IMR-90 (cell line): ENCODE measurements at regions not wholly inside any gene's neighbourhood (a gene's known extent, or its start where the extent isn't known, plus 50 kb on each side); places are given as distances from the start of the nearest gene placed in this dataset.

Source experiments
- ATAC-seq: fragments of 200-7000 bp; cut with Tn5 transposase; 2 replicates; pipeline ENCODE4 v1.9.1; 2020; ENCODE audit warnings: low read depth, mild to moderate bottlenecking, moderate library complexity
- BruUV-seq: library from RNA; stranded (reverse); fragments of 400-500 nt; replicated peaks from 2 replicates; lab custom pipeline; 2021; lab: Mats Ljungman, UMichigan
- CTCF ChIA-PET: fragments of 300-600 bp; formaldehyde crosslinking; extraction: SDS; loops from one replicate; lab custom pipeline; 2021; ENCODE audit warnings: antibody characterized with exemption; lab: Yijun Ruan, JAX
- POLR2A ChIA-PET: fragments of 300-600 bp; sonication (Branson Sonifier 250); formaldehyde crosslinking; loops from one replicate; lab custom pipeline; 2022; ENCODE audit warnings: antibody characterized with exemption; ENCODE audit not compliant: unreplicated experiment; lab: Charles Lee
- DNase-seq: peaks from one replicate; pipeline ENCODE4 v3.0.0; 2013
- H2AFZ ChIP-seq: replicated peaks from 2 replicates; pipeline ENCODE3; 2013; ENCODE audit warnings: low read length, mild to moderate bottlenecking; ENCODE audit not compliant: poor library complexity
- H2AK5ac ChIP-seq: 2 replicates; pipeline ENCODE4 v1.6.1; 2013; ENCODE audit warnings: low read depth, low read length, inconsistent platforms
- H2AK9ac ChIP-seq: replicated peaks from 2 replicates; pipeline ENCODE3; 2013; ENCODE audit warnings: mild to moderate bottlenecking, low read depth, low read length, moderate library complexity; ENCODE audit not compliant: poor library complexity
- H2BK120ac ChIP-seq: 2 replicates; pipeline ENCODE4 v1.6.1; 2013; ENCODE audit warnings: low read depth, low read length, inconsistent platforms
- H2BK15ac ChIP-seq: 3 replicates; pipeline ENCODE4 v1.6.1; 2013; ENCODE audit warnings: low read depth, low read length, inconsistent platforms
- H2BK20ac ChIP-seq: 2 replicates; pipeline ENCODE4 v1.6.1; 2013; ENCODE audit warnings: low read depth, mild to moderate bottlenecking, inconsistent platforms, low read length, moderate library complexity
- H2BK5ac ChIP-seq: 2 replicates; pipeline ENCODE4 v1.6.1; 2013; ENCODE audit warnings: mild to moderate bottlenecking, low read depth, low read length, inconsistent platforms; ENCODE audit not compliant: poor library complexity, severe bottlenecking
- H3K14ac ChIP-seq: replicated peaks from 2 replicates; pipeline ENCODE4 v1.6.1; 2013; ENCODE audit warnings: low read depth, low read length, inconsistent platforms
- H3K18ac ChIP-seq: 2 replicates; pipeline ENCODE4 v1.6.1; 2013; ENCODE audit warnings: low read depth, low read length, control low read depth
- H3K23ac ChIP-seq: 2 replicates; pipeline ENCODE4 v1.6.1; 2013; ENCODE audit warnings: low read depth, low read length, inconsistent platforms
- H3K27ac ChIP-seq: 2 replicates; pipeline ENCODE4 v1.5.1; 2013; ENCODE audit warnings: mild to moderate bottlenecking, control low read depth, low read length; ENCODE audit not compliant: insufficient read depth
- H3K27me3 ChIP-seq: 2 replicates; pipeline ENCODE4 v1.6.1; 2013; ENCODE audit warnings: low read length; ENCODE audit not compliant: control insufficient read depth, insufficient read depth
- H3K36me3 ChIP-seq: 2 replicates; pipeline ENCODE4 v1.6.1; 2013; ENCODE audit warnings: low read length, mixed read lengths; ENCODE audit not compliant: control insufficient read depth, insufficient read depth
- H3K4ac ChIP-seq: 2 replicates; pipeline ENCODE4 v1.6.1; 2013; ENCODE audit warnings: low read depth, low read length, inconsistent platforms
- H3K4me1 ChIP-seq: 2 replicates; pipeline ENCODE4 v1.6.1; 2013; ENCODE audit warnings: low read length, mixed read lengths; ENCODE audit not compliant: control insufficient read depth, insufficient read depth
- H3K4me2 ChIP-seq: 2 replicates; pipeline ENCODE4 v1.6.1; 2013; ENCODE audit warnings: low read depth, mild to moderate bottlenecking, control low read depth, low read length, moderate library complexity
- H3K4me3 ChIP-seq: 2 replicates; pipeline ENCODE4 v1.5.1; 2013; ENCODE audit warnings: low read depth, mild to moderate bottlenecking, control low read depth, low read length, moderate library complexity; ENCODE audit not compliant: insufficient read depth
- H3K56ac ChIP-seq: 2 replicates; pipeline ENCODE4 v1.6.1; 2013; ENCODE audit warnings: low read length, inconsistent platforms; ENCODE audit not compliant: insufficient read depth; ENCODE audit errors: extremely low read depth
- H3K79me1 ChIP-seq, 2 experiments: 2 replicates each; pipeline ENCODE4 v1.6.1; 2013; ENCODE audit warnings: low read length in 2 of 2, inconsistent platforms in 1 of 2, low read depth in 1 of 2
- H3K9ac ChIP-seq: 2 replicates; pipeline ENCODE4 v1.6.1; 2013; ENCODE audit warnings: low read depth, low read length, control low read depth
- H3K9me1 ChIP-seq: 2 replicates; pipeline ENCODE4 v1.6.1; 2013; ENCODE audit warnings: low read length, inconsistent platforms; ENCODE audit not compliant: insufficient read depth
- H3K9me3 ChIP-seq: 2 replicates; pipeline ENCODE4 v1.6.1; 2013; ENCODE audit warnings: low read length; ENCODE audit not compliant: control insufficient read depth, insufficient read depth
- H4K20me1 ChIP-seq: 2 replicates; pipeline ENCODE4 v1.6.1; 2013; ENCODE audit warnings: low read length, inconsistent platforms; ENCODE audit not compliant: insufficient read depth
- H4K5ac ChIP-seq: 2 replicates; pipeline ENCODE4 v1.6.1; 2013; ENCODE audit warnings: mild to moderate bottlenecking, low read depth, low read length, control low read depth
- H4K8ac ChIP-seq, 2 experiments: 2 replicates each; pipeline ENCODE4 v1.6.1; 2013; ENCODE audit warnings: low read depth in 2 of 2, low read length in 2 of 2, control low read depth in 1 of 2, inconsistent platforms in 1 of 2
- H4K91ac ChIP-seq: 2 replicates; pipeline ENCODE4 v1.6.1; 2013; ENCODE audit warnings: low read depth, low read length, inconsistent platforms; ENCODE audit not compliant: insufficient read depth
- BHLHE40 ChIP-seq: fragments of 150-350 bp; IDR thresholded peaks from 2 replicates; pipeline ENCODE4 v1.6.1; 2016; ENCODE audit warnings: mild to moderate bottlenecking, low read depth, low read length
- CEBPB ChIP-seq: IDR thresholded peaks from 2 replicates; pipeline ENCODE4 v1.6.1; 2012; ENCODE audit warnings: low read depth, low read length, improper control_type of control experiment
- CHD1 ChIP-seq: IDR thresholded peaks from 2 replicates; pipeline ENCODE4 v1.6.1; 2012; ENCODE audit warnings: low read depth, low read length, improper control_type of control experiment
- CTCF ChIP-seq: conservative IDR thresholded peaks from 2 replicates; pipeline ENCODE4 v1.5.1; 2012; ENCODE audit warnings: mild to moderate bottlenecking, low read depth, low read length, improper control_type of control experiment
- FOS ChIP-seq: fragments of 150-350 bp; IDR thresholded peaks from 2 replicates; pipeline ENCODE4 v1.6.1; 2016; ENCODE audit warnings: low read depth, low read length
- MAFK ChIP-seq: IDR thresholded peaks from 2 replicates; pipeline ENCODE4 v1.6.1; 2012; ENCODE audit warnings: low read depth, low read length, improper control_type of control experiment
- MAZ ChIP-seq: IDR thresholded peaks from 2 replicates; pipeline ENCODE4 v1.6.1; 2012; ENCODE audit warnings: low read depth, mild to moderate bottlenecking, low read length, improper control_type of control experiment, moderate library complexity, borderline replicate concordance
- MXI1 ChIP-seq: IDR thresholded peaks from 2 replicates; pipeline ENCODE4 v1.6.1; 2012; ENCODE audit warnings: low read depth, mild to moderate bottlenecking, low read length, moderate library complexity, borderline replicate concordance
- NFE2L2 ChIP-seq: fragments of 150-350 bp; IDR thresholded peaks from 2 replicates; pipeline ENCODE4 v1.6.1; 2016; ENCODE audit warnings: low read depth, mild to moderate bottlenecking, low read length
- POLR2A ChIP-seq: IDR thresholded peaks from 2 replicates; pipeline ENCODE4 v1.6.1; 2012; ENCODE audit warnings: mild to moderate bottlenecking, low read depth, low read length
- RAD21 ChIP-seq: IDR thresholded peaks from 2 replicates; pipeline ENCODE4 v1.6.1; 2012; ENCODE audit warnings: low read length, improper control_type of control experiment
- RFX5 ChIP-seq: IDR thresholded peaks from 2 replicates; pipeline ENCODE4 v1.8.0; 2012; ENCODE audit warnings: low read depth, mild to moderate bottlenecking, low read length, moderate library complexity
- SMC3 ChIP-seq: fragments of 150-350 bp; IDR thresholded peaks from 2 replicates; pipeline ENCODE4 v1.6.1; 2016; ENCODE audit warnings: low read depth, mild to moderate bottlenecking, antibody characterized with exemption, low read length, moderate library complexity
- USF2 ChIP-seq: fragments of 150-350 bp; IDR thresholded peaks from 2 replicates; pipeline ENCODE4 v1.6.1; 2017; ENCODE audit warnings: mild to moderate bottlenecking, antibody characterized with exemption, low read length, low read depth
- dilution Hi-C: fragments of 300-500 bp; cut with HindIII; formaldehyde crosslinking; loops from one replicate; pipeline ENCODE4 v1.14.3; 2018; ENCODE audit warnings: low sequenced_read_pairs; ENCODE audit not compliant: unreplicated experiment
- in situ Hi-C: fragments of 300-500 bp; cut with MboI; formaldehyde crosslinking; loops from 3 replicates; pipeline ENCODE4 v1.14.3; 2019; ENCODE audit warnings: low sequenced_read_pairs, inconsistent platforms, mixed read lengths
- intact Hi-C: fragments of 100-400 bp; cut with micrococcal nuclease; formaldehyde crosslinking; loops from 2 replicates; pipeline ENCODE4 v1.10.0; 2022
- TF ChIP-seq, protein P1 (sequence below): fragments of 150-350 bp; IDR thresholded peaks from 2 replicates; pipeline ENCODE4 v1.6.1; 2016; ENCODE audit warnings: low read depth, mild to moderate bottlenecking, low read length, moderate library complexity, borderline replicate concordance

DNA sequence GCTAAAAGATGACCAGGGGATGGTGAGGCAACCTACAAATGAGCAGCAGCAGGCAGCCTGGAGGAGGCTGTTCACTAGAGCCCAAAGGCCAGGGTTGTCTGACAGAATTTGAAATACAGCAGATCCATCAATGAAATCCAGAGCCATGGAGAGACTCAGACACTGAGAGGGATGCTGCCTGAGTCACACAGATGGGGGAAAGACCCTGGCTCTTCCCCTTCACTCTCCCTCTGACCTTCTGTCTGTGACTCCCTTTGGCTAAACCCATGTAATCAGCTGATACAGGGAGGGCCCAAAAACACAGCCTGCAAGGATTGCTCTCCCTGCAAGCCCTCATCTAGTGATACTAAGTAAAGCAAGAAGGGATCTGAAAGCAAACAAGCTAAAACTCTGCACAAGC lies 166.5 kb upstream of the SPOPL start:
- H2BK20ac ChIP-seq, result no peak overlapping the region
- no peak for DNase-seq
- no peak overlapping the region for H3K4me3 ChIP-seq
- H3K9me1 ChIP-seq, result no peaks in the 10 kb centered on the region
- H3K4me1 ChIP-seq, result no peaks in the 10 kb centered on the region
- H3K27ac ChIP-seq, result no peak overlapping the region
- H3K9ac ChIP-seq, result no peak overlapping the region
- BruUV-seq, result no TSS peak
- no peak overlapping the region for H4K91ac ChIP-seq
- H3K23ac ChIP-seq, result no peak overlapping the region
- in situ Hi-C loops (no loop called here), intact Hi-C loops (no loop called here), dilution Hi-C loops (no loop called here)
- no peak overlapping the region for H2BK5ac ChIP-seq
- H3K36me3 ChIP-seq, result no peaks in the 10 kb centered on the region
- H3K56ac ChIP-seq, result no peak overlapping the region
- no peaks in the 10 kb centered on the region for H3K79me1 ChIP-seq
- H3K14ac ChIP-seq, result no peak overlapping the region
- ATAC-seq, result no peak
- peak overlapping the region; percentile 34 for H2AK9ac ChIP-seq
- no peak overlapping the region for H2BK15ac ChIP-seq
- TF ChIP-seq BHLHE40 (no peak), CEBPB (no peak), CHD1 (no peak), MXI1 (no peak), POLR2A (no peak), NFE2L2 (no peak), CTCF (no peak), MAFK (no peak), FOS (no peak), RFX5 (no peak), MAZ (no peak), RAD21 (no peak), SMC3 (no peak), USF2 (no peak)
- TF ChIP-seq, protein P1, sequence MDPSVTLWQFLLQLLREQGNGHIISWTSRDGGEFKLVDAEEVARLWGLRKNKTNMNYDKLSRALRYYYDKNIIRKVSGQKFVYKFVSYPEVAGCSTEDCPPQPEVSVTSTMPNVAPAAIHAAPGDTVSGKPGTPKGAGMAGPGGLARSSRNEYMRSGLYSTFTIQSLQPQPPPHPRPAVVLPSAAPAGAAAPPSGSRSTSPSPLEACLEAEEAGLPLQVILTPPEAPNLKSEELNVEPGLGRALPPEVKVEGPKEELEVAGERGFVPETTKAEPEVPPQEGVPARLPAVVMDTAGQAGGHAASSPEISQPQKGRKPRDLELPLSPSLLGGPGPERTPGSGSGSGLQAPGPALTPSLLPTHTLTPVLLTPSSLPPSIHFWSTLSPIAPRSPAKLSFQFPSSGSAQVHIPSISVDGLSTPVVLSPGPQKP, result no peak
- H2AK5ac ChIP-seq, result no peak overlapping the region
- no peak overlapping the region for H3K18ac ChIP-seq
- no peak overlapping the region for H3K4ac ChIP-seq
- no peak overlapping the region for H3K4me2 ChIP-seq
- H4K5ac ChIP-seq, result no peak overlapping the region
- ChIA-PET POLR2A (no interaction called here), CTCF (no interaction called here)
- H3K9me3 ChIP-seq, result no peaks in the 10 kb centered on the region
- no peaks in the 10 kb centered on the region for H4K20me1 ChIP-seq
- no peak overlapping the region for H2BK120ac ChIP-seq
- H2AFZ ChIP-seq, result peak overlapping the region; percentile 56
- no peaks in the 10 kb centered on the region for H3K27me3 ChIP-seq
- no peak overlapping the region for H4K8ac ChIP-seq
